Ishikawa (cell line): ENCODE measurements at regions not wholly inside any gene's neighbourhood (a gene's known extent, or its start where the extent isn't known, plus 50 kb on each side); places are given as distances from the start of the nearest gene placed in this dataset.

ENCODE experiments used
- CEBPB ChIP-seq: IDR thresholded peaks from 2 replicates; pipeline ENCODE4 v1.6.1; 2012
- CREB1 ChIP-seq: IDR thresholded peaks from 2 replicates; pipeline ENCODE4 v1.6.1; 2012; ENCODE audit warnings: low read depth
- EGR1 ChIP-seq: IDR thresholded peaks from 2 replicates; pipeline ENCODE4 v1.6.1; 2012
- EP300 ChIP-seq: IDR thresholded peaks from 2 replicates; pipeline ENCODE4 v1.6.1; 2012; ENCODE audit warnings: borderline replicate concordance
- FOXM1 ChIP-seq: IDR thresholded peaks from 2 replicates; pipeline ENCODE4 v1.6.1; 2012; ENCODE audit warnings: low read depth, borderline replicate concordance
- NFIC ChIP-seq: IDR thresholded peaks from 2 replicates; pipeline ENCODE4 v1.6.1; 2012
- RAD21 ChIP-seq: IDR thresholded peaks from 2 replicates; pipeline ENCODE4 v1.6.1; 2012; ENCODE audit warnings: low read depth
- TAF1 ChIP-seq: IDR thresholded peaks from 2 replicates; pipeline ENCODE4 v1.6.1; 2012; ENCODE audit warnings: low read depth, mild to moderate bottlenecking
- TCF12 ChIP-seq: IDR thresholded peaks from 2 replicates; pipeline ENCODE4 v1.6.1; 2012; ENCODE audit warnings: low read depth
- TEAD4 ChIP-seq: IDR thresholded peaks from 2 replicates; pipeline ENCODE4 v1.6.1; 2012
- YY1 ChIP-seq: IDR thresholded peaks from 2 replicates; pipeline ENCODE4 v1.6.1; 2012; ENCODE audit warnings: low read depth
- ZBTB7A ChIP-seq: IDR thresholded peaks from 2 replicates; pipeline ENCODE4 v1.6.1; 2012; ENCODE audit warnings: low read depth
- TF ChIP-seq, protein P1 (sequence below): IDR thresholded peaks from 2 replicates; pipeline ENCODE4 v1.6.1; 2012; ENCODE audit warnings: low read depth, mild to moderate bottlenecking
- TF ChIP-seq, protein P2 (sequence below): IDR thresholded peaks from 2 replicates; pipeline ENCODE4 v1.6.1; 2012
- TF ChIP-seq, protein P3 (sequence below): IDR thresholded peaks from 2 replicates; pipeline ENCODE4 v1.6.1; 2012

DNA sequence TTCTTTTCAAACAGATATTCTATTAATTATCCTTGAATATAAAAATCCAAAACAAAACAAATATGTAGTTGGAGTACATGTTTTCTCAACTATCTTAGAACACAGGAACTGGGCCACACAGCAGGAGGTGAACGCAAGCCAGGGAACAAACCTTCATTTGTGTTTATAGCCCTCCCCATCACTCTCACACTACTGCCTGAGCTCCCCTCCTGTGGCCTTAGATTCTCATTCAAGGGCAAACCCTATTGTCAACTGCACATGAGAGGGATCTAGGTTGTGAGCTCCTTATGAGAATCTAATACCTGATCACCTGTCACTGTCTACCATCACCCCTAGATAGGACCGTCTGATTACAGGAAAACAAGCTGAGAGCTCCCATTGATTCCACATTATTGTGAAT, 427.1 kb upstream of the PRR20A start:
- TF ChIP-seq CREB1, result no peak
- no peak for TF ChIP-seq EP300
- TF ChIP-seq TEAD4, result no peak
- TF ChIP-seq YY1, result no peak
- no peak for TF ChIP-seq EGR1
- TF ChIP-seq, protein P1, sequence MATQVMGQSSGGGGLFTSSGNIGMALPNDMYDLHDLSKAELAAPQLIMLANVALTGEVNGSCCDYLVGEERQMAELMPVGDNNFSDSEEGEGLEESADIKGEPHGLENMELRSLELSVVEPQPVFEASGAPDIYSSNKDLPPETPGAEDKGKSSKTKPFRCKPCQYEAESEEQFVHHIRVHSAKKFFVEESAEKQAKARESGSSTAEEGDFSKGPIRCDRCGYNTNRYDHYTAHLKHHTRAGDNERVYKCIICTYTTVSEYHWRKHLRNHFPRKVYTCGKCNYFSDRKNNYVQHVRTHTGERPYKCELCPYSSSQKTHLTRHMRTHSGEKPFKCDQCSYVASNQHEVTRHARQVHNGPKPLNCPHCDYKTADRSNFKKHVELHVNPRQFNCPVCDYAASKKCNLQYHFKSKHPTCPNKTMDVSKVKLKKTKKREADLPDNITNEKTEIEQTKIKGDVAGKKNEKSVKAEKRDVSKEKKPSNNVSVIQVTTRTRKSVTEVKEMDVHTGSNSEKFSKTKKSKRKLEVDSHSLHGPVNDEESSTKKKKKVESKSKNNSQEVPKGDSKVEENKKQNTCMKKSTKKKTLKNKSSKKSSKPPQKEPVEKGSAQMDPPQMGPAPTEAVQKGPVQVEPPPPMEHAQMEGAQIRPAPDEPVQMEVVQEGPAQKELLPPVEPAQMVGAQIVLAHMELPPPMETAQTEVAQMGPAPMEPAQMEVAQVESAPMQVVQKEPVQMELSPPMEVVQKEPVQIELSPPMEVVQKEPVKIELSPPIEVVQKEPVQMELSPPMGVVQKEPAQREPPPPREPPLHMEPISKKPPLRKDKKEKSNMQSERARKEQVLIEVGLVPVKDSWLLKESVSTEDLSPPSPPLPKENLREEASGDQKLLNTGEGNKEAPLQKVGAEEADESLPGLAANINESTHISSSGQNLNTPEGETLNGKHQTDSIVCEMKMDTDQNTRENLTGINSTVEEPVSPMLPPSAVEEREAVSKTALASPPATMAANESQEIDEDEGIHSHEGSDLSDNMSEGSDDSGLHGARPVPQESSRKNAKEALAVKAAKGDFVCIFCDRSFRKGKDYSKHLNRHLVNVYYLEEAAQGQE, result no peak
- TF ChIP-seq FOXM1, result no peak
- TF ChIP-seq, protein P2, sequence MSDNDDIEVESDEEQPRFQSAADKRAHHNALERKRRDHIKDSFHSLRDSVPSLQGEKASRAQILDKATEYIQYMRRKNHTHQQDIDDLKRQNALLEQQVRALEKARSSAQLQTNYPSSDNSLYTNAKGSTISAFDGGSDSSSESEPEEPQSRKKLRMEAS, result no peak
- TF ChIP-seq ZBTB7A, result no peak
- TF ChIP-seq CEBPB, result no peak
- TF ChIP-seq, protein P3, sequence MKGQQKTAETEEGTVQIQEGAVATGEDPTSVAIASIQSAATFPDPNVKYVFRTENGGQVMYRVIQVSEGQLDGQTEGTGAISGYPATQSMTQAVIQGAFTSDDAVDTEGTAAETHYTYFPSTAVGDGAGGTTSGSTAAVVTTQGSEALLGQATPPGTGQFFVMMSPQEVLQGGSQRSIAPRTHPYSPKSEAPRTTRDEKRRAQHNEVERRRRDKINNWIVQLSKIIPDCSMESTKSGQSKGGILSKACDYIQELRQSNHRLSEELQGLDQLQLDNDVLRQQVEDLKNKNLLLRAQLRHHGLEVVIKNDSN, result no peak
- TF ChIP-seq TCF12, result no peak
- TF ChIP-seq NFIC, result no peak
- no peak for TF ChIP-seq RAD21
- no peak for TF ChIP-seq TAF1

DNA sequence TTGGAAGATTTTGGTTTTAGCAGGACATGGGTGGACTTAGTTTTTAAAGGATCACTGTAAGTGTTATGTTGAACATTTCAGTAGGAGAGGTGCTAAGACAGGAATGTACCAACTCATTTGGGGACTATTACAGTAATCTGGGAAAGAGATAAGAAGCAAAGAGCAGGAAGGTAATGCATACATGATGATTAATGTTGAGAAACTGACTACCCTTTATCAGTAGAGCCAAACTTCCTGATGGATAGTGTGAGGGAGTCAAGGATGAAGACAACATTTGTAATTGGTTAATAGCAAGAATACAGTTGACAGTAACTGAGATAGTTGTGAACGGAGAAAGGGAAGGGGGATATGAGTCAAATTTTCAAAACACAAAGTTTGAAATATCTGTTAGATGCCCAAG, 421.9 kb upstream of the PRR20A start:
- TF ChIP-seq, protein P3, result no peak
- TF ChIP-seq EGR1, result no peak

DNA sequence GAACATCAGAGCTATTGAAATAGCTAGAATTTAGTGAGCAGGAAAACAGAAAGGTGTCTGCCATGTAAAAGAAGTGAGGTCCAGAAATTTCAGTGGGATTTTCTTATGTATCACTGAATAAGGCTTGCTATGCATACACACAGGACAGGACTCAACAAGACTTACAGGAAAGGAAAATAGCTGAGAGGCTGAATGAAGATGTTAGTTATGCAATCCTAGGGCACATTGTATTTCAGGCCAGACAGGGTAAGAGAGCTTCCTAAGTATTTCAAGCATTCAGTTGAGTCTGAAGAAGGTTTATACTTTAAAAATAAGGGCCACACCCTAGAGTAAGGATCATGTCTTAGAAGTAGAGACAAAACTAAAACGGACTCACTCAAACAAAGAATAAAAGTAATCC, 419.9 kb upstream of the PRR20A start:
- TF ChIP-seq, protein P1, result no peak
- TF ChIP-seq RAD21, result no peak
- TF ChIP-seq TAF1, result no peak
- no peak for TF ChIP-seq ZBTB7A
- no peak for TF ChIP-seq TCF12

DNA sequence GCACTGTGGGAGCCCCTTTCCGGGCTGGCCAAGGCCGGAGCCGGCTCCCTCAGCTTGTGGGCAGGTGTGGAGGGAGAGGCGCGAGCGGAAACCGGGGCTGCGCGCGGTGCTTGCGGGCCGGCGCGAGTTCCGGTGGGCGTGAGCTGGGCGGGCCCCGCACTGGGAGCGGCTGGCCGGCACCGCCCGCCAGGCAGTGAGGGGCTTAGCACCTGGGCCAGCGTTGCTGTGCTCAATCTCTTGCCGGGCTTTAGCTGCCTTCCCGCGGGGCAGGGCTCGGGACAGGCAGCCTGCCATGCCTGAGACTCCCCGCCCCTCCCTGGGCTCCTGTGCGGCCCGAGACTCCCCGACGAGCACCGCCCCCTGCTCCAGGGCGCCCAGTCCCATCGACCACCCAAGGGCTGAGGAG, 405.2 kb upstream of the PRR20A start:
- TF ChIP-seq EGR1 (no peak), CEBPB (no peak), TEAD4 (no peak), YY1 (no peak), TAF1 (no peak), ZBTB7A (no peak), TCF12 (no peak), RAD21 (no peak), FOXM1 (no peak), EP300 (no peak), CREB1 (no peak), NFIC (no peak)
- TF ChIP-seq, protein P1, result no peak
- TF ChIP-seq, protein P3, result no peak
- TF ChIP-seq, protein P2, result no peak

DNA sequence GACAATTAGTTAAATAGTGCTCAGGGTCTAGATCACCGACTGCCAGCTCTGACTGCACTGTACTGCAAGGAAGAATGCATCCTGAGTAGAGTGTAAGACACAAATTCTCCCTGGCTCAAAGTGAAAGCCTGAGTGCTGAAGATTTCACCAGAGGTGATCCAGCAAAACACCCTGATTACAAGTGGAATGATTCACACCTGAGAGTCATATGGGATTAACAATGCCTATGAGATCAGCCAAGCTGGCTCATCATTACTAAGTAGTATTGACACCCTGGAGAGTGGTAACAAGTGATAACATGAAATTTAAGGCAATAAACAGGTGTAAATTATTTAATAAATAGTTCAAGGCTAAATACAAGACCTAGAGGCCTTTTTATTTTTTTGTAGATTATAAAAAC, 403.8 kb upstream of the PRR20A start:
- TF ChIP-seq YY1, result no peak
- TF ChIP-seq, protein P3, result no peak
- no peak for TF ChIP-seq TCF12
- no peak for TF ChIP-seq TEAD4
- TF ChIP-seq, protein P1, result no peak
- TF ChIP-seq FOXM1, result no peak
- TF ChIP-seq CREB1, result no peak
- TF ChIP-seq TAF1, result no peak
- no peak for TF ChIP-seq RAD21
- no peak for TF ChIP-seq CEBPB
- TF ChIP-seq EGR1, result no peak
- TF ChIP-seq ZBTB7A, result no peak
- no peak for TF ChIP-seq NFIC
- TF ChIP-seq, protein P2, result no peak
- TF ChIP-seq EP300, result no peak
